SK-N-SH (cell line): ENCODE measurements at regions not wholly inside any gene's neighbourhood (a gene's known extent, or its start where the extent isn't known, plus 50 kb on each side); places are given as distances from the start of the nearest gene placed in this dataset.
"Not testable (repeated sequence)": the region's sequence is repeated elsewhere in the genome, so short reads cannot be mapped to it uniquely, and the experiment has no call there.

Source experiments
- CTCF ChIA-PET: fragments of 300-600, 350-600 bp; formaldehyde crosslinking; extraction: SDS; loops from one replicate; lab custom pipeline; 2021; lab: Yijun Ruan, JAX
- POLR2A ChIA-PET: fragments of 350-600 bp; sonication (Branson Sonifier 250); formaldehyde crosslinking; extraction: SDS; loops from one replicate; lab custom pipeline; 2020; ENCODE audit warnings: antibody characterized with exemption, inconsistent platforms; lab: Yijun Ruan, JAX
- DNase-seq: peaks from one replicate; pipeline ENCODE4 v3.0.0; 2012
- H2AFZ ChIP-seq: fragments of 200-600 bp; sonication (generic); 2 replicates; pipeline ENCODE4 v1.8.1; 2016; ENCODE audit warnings: antibody characterized with exemption, mild to moderate bottlenecking, low read depth
- H3F3A ChIP-seq: fragments of 200-600 bp; sonication (generic); replicated peaks from 2 replicates; pipeline ENCODE3; 2016; ENCODE audit warnings: antibody characterized with exemption, mild to moderate bottlenecking; ENCODE audit not compliant: insufficient read depth
- H3K27ac ChIP-seq, 2 experiments: fragments of 200-500 bp in 1 of 2; fragments of 200-600 bp in 1 of 2; sonication (Bioruptor generic) in 1 of 2; sonication (generic), shearing (Covaris generic) in 1 of 2; 2 replicates each; pipeline versions ENCODE4 v1.5.1 to v1.6.1; 2014 to 2016; ENCODE audit warnings: low read depth in 2 of 2, inconsistent platforms in 1 of 2, low read length in 1 of 2, mild to moderate bottlenecking in 1 of 2, mixed read lengths in 1 of 2
- H3K27me3 ChIP-seq: fragments of 200-600 bp; sonication (generic), shearing (Covaris generic); 2 replicates; pipeline ENCODE4 v1.6.1; 2016; ENCODE audit warnings: mixed run types; ENCODE audit not compliant: insufficient read depth
- H3K36me3 ChIP-seq, 2 experiments: fragments of 200-500 bp in 1 of 2; fragments of 200-600 bp in 1 of 2; sonication (Bioruptor generic) in 1 of 2; sonication (generic) in 1 of 2; replicated peaks in 1 of 2; 2 replicates each; pipeline versions ENCODE3 to v1.5.1; 2014 to 2016; ENCODE audit warnings: low read length in 1 of 2, mild to moderate bottlenecking in 1 of 2; ENCODE audit not compliant: insufficient read depth in 2 of 2, control insufficient read depth in 1 of 2
- H3K4me1 ChIP-seq, 2 experiments: fragments of 200-500 bp in 1 of 2; fragments of 200-600 bp in 1 of 2; sonication (Bioruptor generic) in 1 of 2; sonication (generic), shearing (Covaris generic) in 1 of 2; 2 replicates each; pipeline versions ENCODE4 v1.5.1 to v1.6.1; 2014 to 2016; ENCODE audit warnings: low read depth in 1 of 2, low read length in 1 of 2, mixed run types in 1 of 2; ENCODE audit not compliant: insufficient read depth in 2 of 2, control insufficient read depth in 1 of 2
- H3K4me2 ChIP-seq: fragments of 200-600 bp; sonication (generic), shearing (Covaris generic); 2 replicates; pipeline ENCODE4 v1.6.1; 2017; ENCODE audit warnings: mixed run types
- H3K4me3 ChIP-seq, 2 experiments: fragments of 200-500 bp in 1 of 2; fragments of 200-600 bp in 1 of 2; sonication (Bioruptor generic) in 1 of 2; sonication (generic), shearing (Covaris generic) in 1 of 2; 2 replicates each; pipeline versions ENCODE4 v1.5.1 to v1.8.1; 2014 to 2016; ENCODE audit warnings: low read depth in 2 of 2, inconsistent platforms in 1 of 2, low read length in 1 of 2, mild to moderate bottlenecking in 1 of 2, mixed read lengths in 1 of 2, moderate library complexity in 1 of 2
- H3K79me2 ChIP-seq: fragments of 200-600 bp; sonication (generic); 2 replicates; pipeline ENCODE4 v1.8.1; 2017; ENCODE audit warnings: mild to moderate bottlenecking; ENCODE audit not compliant: insufficient read depth
- H3K9ac ChIP-seq: fragments of 200-600 bp; sonication (generic); 2 replicates; pipeline ENCODE4 v1.6.1; 2017; ENCODE audit warnings: mixed run types
- H3K9me2 ChIP-seq: fragments of 200-600 bp; sonication (generic); 2 replicates; pipeline ENCODE4 v1.6.1; 2017; ENCODE audit warnings: mixed run types
- H3K9me3 ChIP-seq: fragments of 200-600 bp; sonication (generic); 2 replicates; pipeline ENCODE4 v1.6.1; 2017; ENCODE audit warnings: mixed run types, mild to moderate bottlenecking, moderate library complexity
- H4K20me1 ChIP-seq: fragments of 200-600 bp; sonication (generic); 2 replicates; pipeline ENCODE4 v1.6.1; 2017; ENCODE audit warnings: mild to moderate bottlenecking, mixed run types; ENCODE audit not compliant: insufficient read depth
- ELF1 ChIP-seq: IDR thresholded peaks from 2 replicates; pipeline ENCODE4 v1.4.0; 2012
- EP300 ChIP-seq, 2 experiments: IDR thresholded peaks; 2 replicates each; pipeline versions ENCODE4 v1.4.0 to v1.6.1; 2012; ENCODE audit warnings: borderline replicate concordance in 1 of 2, low read depth in 1 of 2, low read length in 1 of 2
- FOXJ3 ChIP-seq: sonication (generic); formaldehyde crosslinking; IDR thresholded peaks from 2 replicates; pipeline ENCODE4 v1.5.1; 2020; ENCODE audit warnings: mild to moderate bottlenecking, missing genetic modification reagents
- FOXM1 ChIP-seq: IDR thresholded peaks from 2 replicates; pipeline ENCODE4 v1.4.0; 2012; ENCODE audit warnings: low read depth, mild to moderate bottlenecking
- JUND ChIP-seq: IDR thresholded peaks from 2 replicates; pipeline ENCODE4 v1.4.0; 2012
- MEF2A ChIP-seq: IDR thresholded peaks from 2 replicates; pipeline ENCODE4 v1.4.0; 2012; ENCODE audit warnings: low read depth, borderline replicate concordance
- MXI1 ChIP-seq: IDR thresholded peaks from 2 replicates; pipeline ENCODE4 v1.6.1; 2012; ENCODE audit warnings: mild to moderate bottlenecking, low read depth, low read length, improper control_type of control experiment
- NFIC ChIP-seq: IDR thresholded peaks from 2 replicates; pipeline ENCODE4 v1.4.0; 2012; ENCODE audit warnings: borderline replicate concordance
- NRF1 ChIP-seq: IDR thresholded peaks from 2 replicates; pipeline ENCODE4 v1.6.1; 2012; ENCODE audit warnings: low read depth, mild to moderate bottlenecking, low read length
- POLR2AphosphoS5 ChIP-seq: IDR thresholded peaks from 2 replicates; pipeline ENCODE4 v1.6.1; 2012; ENCODE audit warnings: low read depth, low read length
- RCOR1 ChIP-seq: fragments of 150-350 bp; IDR thresholded peaks from 2 replicates; pipeline ENCODE4 v1.6.1; 2017; ENCODE audit warnings: antibody characterized with exemption, low read length
- RFX5 ChIP-seq: IDR thresholded peaks from 2 replicates; pipeline ENCODE4 v1.6.1; 2012; ENCODE audit warnings: mild to moderate bottlenecking, improper control_type of control experiment, low read length
- RXRA ChIP-seq: IDR thresholded peaks from 2 replicates; pipeline ENCODE4 v1.4.0; 2012; ENCODE audit warnings: low read depth, mild to moderate bottlenecking, borderline replicate concordance
- SIN3A ChIP-seq: IDR thresholded peaks from 2 replicates; pipeline ENCODE4 v1.6.1; 2012; ENCODE audit warnings: low read depth, mild to moderate bottlenecking, low read length, moderate library complexity, borderline replicate concordance
- SMC3 ChIP-seq: IDR thresholded peaks from 2 replicates; pipeline ENCODE4 v1.6.1; 2012; ENCODE audit warnings: low read depth, low read length, improper control_type of control experiment
- TAF1 ChIP-seq: IDR thresholded peaks from 2 replicates; pipeline ENCODE4 v1.6.1; 2012; ENCODE audit warnings: low read depth, mild to moderate bottlenecking, low read length, moderate library complexity, borderline replicate concordance
- YY1 ChIP-seq: IDR thresholded peaks from 2 replicates; pipeline ENCODE4 v1.4.0; 2012; ENCODE audit warnings: low read depth, mild to moderate bottlenecking
- WGBS: methylation state at CpG from one replicate; pipeline ENCODE4 v1.1.6; 2017; ENCODE audit warnings: low lambda C conversion rate; 5-methylcytosine and 5-hydroxymethylcytosine counted together
- TF ChIP-seq, protein P1 (sequence below): IDR thresholded peaks from 2 replicates; pipeline ENCODE4 v1.4.0; 2012; ENCODE audit warnings: low read depth
- TF ChIP-seq, protein P2 (sequence below): IDR thresholded peaks from 2 replicates; pipeline ENCODE4 v1.6.1; 2012; ENCODE audit warnings: mild to moderate bottlenecking, low read depth, low read length, moderate library complexity
- TF ChIP-seq, protein P3 (sequence below): IDR thresholded peaks from 2 replicates; pipeline ENCODE4 v1.4.0; 2012; ENCODE audit warnings: low read depth, borderline replicate concordance

DNA sequence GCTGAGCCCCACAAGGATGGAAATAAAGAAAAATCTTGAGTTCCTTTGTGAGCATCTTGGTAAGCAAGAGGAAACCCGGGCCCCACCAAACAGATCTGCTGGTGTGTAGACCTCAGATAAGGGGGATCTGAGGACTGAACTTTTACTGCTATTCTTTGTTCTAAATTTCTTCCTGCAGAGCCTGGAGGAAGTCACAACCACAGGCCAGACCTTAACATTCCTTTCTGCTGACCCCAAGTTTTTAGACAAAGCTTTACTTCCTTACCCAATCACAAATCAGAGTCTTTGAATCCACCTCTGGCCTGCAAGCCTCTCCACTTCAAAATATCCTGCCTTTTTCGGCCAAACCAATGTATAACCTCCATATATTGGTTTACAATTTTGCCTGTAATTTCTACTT lies 352.6 kb upstream of the AUTS2 start:
- Histone ChIP-seq H4K20me1 (no peaks in the 10 kb centered on the region), H3K27me3 (no peaks in the 10 kb centered on the region), H3K36me3 (no peaks in the 10 kb centered on the region), H3K4me2 (no peak overlapping the region), H3K79me2 (no peaks in the 10 kb centered on the region), H3F3A (no peaks in the 10 kb centered on the region), H2AFZ (no peak overlapping the region), H3K9me3 (no peaks in the 10 kb centered on the region), H3K27ac (no peak overlapping the region), H3K4me1 (peaks cover 0 to 2% of the 10 kb centered on the region in 2 experiments; a peak in 1 of 4 replicates), H3K4me3 (no peak overlapping the region), H3K9me2 (no peaks in the 10 kb centered on the region), H3K9ac (no peak overlapping the region)
- WGBS: 24% methylated on average over 2 of the region's 2 CpGs
- TF ChIP-seq, protein P1, sequence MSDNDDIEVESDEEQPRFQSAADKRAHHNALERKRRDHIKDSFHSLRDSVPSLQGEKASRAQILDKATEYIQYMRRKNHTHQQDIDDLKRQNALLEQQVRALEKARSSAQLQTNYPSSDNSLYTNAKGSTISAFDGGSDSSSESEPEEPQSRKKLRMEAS: no peak
- ChIA-PET POLR2A (no interaction called here), CTCF (interaction anchor here (0.7 kb wide), 1 partner anchor 155 kb away, joined by 3 read pairs; no protein-coding TSS in a partner anchor)
- DNase-seq: no peak

DNA sequence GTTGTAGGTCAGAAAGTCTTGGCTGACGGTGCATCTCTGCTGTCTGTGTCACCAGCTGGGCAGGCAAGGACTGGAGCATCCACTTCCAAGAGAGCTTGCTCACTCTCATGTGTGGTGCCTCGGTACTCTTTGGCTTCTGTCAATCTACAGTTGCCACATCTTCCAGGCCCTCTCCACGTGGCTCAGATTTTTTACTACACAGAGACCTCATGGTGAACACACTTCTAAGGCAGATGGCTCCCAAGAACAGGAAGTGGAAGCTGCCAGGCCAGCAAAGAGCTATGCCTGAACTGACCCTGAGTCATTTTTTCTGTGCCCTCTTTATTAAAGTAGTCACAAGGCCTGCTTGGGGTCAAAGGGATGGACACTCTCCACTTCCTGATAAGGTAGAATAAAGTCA lies 351.5 kb upstream of the AUTS2 start:
- no peak overlapping the region for H2AFZ ChIP-seq
- H3K4me1 ChIP-seq: peaks cover 0 to 2% of the 10 kb centered on the region in 2 experiments; a peak in 1 of 4 replicates
- ChIA-PET POLR2A (no interaction called here), CTCF (no interaction called here)
- no peaks in the 10 kb centered on the region for H3K79me2 ChIP-seq
- no peaks in the 10 kb centered on the region for H3K9me2 ChIP-seq
- no peaks in the 10 kb centered on the region for H3F3A ChIP-seq
- TF ChIP-seq JUND: no peak
- no peak for TF ChIP-seq YY1
- TF ChIP-seq MXI1: no peak
- TF ChIP-seq MEF2A: no peak
- TF ChIP-seq SIN3A: no peak
- TF ChIP-seq NFIC: no peak
- TF ChIP-seq RCOR1: no peak
- TF ChIP-seq RFX5: no peak
- TF ChIP-seq SMC3: no peak
- no peak for TF ChIP-seq NRF1
- TF ChIP-seq RXRA: no peak
- TF ChIP-seq FOXJ3 (CRISPR knock-in tag): no peak
- TF ChIP-seq, protein P2, sequence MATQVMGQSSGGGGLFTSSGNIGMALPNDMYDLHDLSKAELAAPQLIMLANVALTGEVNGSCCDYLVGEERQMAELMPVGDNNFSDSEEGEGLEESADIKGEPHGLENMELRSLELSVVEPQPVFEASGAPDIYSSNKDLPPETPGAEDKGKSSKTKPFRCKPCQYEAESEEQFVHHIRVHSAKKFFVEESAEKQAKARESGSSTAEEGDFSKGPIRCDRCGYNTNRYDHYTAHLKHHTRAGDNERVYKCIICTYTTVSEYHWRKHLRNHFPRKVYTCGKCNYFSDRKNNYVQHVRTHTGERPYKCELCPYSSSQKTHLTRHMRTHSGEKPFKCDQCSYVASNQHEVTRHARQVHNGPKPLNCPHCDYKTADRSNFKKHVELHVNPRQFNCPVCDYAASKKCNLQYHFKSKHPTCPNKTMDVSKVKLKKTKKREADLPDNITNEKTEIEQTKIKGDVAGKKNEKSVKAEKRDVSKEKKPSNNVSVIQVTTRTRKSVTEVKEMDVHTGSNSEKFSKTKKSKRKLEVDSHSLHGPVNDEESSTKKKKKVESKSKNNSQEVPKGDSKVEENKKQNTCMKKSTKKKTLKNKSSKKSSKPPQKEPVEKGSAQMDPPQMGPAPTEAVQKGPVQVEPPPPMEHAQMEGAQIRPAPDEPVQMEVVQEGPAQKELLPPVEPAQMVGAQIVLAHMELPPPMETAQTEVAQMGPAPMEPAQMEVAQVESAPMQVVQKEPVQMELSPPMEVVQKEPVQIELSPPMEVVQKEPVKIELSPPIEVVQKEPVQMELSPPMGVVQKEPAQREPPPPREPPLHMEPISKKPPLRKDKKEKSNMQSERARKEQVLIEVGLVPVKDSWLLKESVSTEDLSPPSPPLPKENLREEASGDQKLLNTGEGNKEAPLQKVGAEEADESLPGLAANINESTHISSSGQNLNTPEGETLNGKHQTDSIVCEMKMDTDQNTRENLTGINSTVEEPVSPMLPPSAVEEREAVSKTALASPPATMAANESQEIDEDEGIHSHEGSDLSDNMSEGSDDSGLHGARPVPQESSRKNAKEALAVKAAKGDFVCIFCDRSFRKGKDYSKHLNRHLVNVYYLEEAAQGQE: no peak
- no peak for TF ChIP-seq POLR2AphosphoS5
- TF ChIP-seq, protein P3, sequence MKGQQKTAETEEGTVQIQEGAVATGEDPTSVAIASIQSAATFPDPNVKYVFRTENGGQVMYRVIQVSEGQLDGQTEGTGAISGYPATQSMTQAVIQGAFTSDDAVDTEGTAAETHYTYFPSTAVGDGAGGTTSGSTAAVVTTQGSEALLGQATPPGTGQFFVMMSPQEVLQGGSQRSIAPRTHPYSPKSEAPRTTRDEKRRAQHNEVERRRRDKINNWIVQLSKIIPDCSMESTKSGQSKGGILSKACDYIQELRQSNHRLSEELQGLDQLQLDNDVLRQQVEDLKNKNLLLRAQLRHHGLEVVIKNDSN: no peak
- TF ChIP-seq EP300 (IDR thresholded peaks at IDR 0.05; ENCODE audit: borderline replicate concordance in 1 of 2, low read depth in 1 of 2, low read length in 1 of 2): no peak
- TF ChIP-seq TAF1: no peak
- no peak for TF ChIP-seq FOXM1
- TF ChIP-seq ELF1: no peak
- no peaks in the 10 kb centered on the region for H4K20me1 ChIP-seq
- H3K9ac ChIP-seq: no peak overlapping the region
- H3K4me3 ChIP-seq: no peak overlapping the region
- 35% methylated on average over 3 of the region's 3 CpGs for WGBS
- no peak for DNase-seq
- H3K27me3 ChIP-seq: no peaks in the 10 kb centered on the region
- H3K9me3 ChIP-seq: no peaks in the 10 kb centered on the region
- H3K27ac ChIP-seq: no peak overlapping the region
- no peak overlapping the region for H3K4me2 ChIP-seq
- H3K36me3 ChIP-seq: no peaks in the 10 kb centered on the region

DNA sequence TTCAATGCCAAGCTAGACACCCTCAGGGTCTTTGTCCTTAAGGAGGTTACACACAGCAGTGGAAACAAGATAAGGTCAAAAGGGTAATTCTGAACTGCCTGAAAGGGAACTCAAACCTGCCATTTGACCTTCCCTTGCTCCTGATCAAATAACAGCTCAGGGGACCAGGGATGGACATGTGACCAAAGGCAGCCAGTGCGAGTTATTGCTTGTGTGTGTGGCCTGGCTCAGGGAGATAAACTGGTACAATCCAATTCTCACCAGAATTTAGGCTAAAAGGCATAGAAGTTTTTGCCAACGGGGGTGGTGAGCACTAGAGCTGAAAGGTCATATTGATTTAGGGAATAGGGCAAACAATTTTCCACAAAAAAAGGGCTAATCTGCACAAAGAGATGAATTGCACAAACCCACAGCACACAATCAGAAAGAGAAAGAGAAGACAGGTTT lies 349.9 kb upstream of the AUTS2 start:
- DNase-seq, H3K9me2 ChIP-seq, H3K9me3 ChIP-seq, H3K4me3 ChIP-seq, H3K36me3 ChIP-seq, H4K20me1 ChIP-seq, H3K27ac ChIP-seq, H2AFZ ChIP-seq, H3K79me2 ChIP-seq, H3K4me1 ChIP-seq, H3F3A ChIP-seq, H3K9ac ChIP-seq, H3K4me2 ChIP-seq, H3K27me3 ChIP-seq: not testable (repeated sequence)
- 14% methylated on average over 2 of the region's 2 CpGs for WGBS
- ChIA-PET CTCF (interaction anchor here (0.6 kb wide), 1 partner anchor 20 kb away, joined by 3 read pairs; no protein-coding TSS in a partner anchor), POLR2A (interaction anchor here (0.6 kb wide), 2 partner anchors 70 to 888 kb away, joined by 3 to 9 read pairs; no protein-coding TSS in a partner anchor)
